ENCODE measurements at regions not wholly inside any gene's neighbourhood (a gene's known extent, or its start where the extent isn't known, plus 50 kb on each side); places are given as distances from the start of the nearest gene placed in this dataset.

DNA sequence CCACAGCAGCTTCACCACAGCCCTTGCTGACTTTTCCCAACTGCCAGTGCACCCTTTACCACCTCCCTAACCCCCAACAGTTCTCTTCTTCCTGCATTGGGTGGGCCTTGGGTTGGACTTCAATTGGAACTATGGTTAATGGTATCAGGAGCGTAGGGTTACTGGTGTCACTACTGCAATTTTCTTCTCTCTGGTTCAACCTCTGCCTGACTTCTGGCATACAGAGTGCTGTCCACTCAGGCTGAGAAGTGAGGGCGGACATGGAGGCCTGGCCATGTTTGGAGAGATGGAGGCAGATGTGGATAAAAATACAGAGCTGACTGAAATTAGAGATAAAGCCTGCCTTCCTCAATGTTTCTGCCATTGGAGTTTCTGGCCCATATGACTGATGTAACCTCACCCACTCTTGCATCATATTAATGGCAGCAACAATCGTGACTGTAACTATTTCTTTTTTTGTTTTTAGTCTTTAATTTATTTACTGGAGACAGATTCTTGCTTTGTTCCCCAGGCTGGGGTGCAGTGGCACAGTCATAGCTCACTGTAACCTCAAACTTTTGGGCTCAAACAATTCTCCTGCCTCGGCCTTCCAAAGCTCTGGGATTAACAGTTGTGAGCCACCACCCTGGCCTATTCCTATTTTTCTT lies 87.8 kb downstream of the NAV1 start:
- no peak overlapping the region for H3K4me3 ChIP-seq
- peaks cover 23 to 31% of the 10 kb centered on the region in 2 donors for H3K4me1 ChIP-seq
- no peak for ATAC-seq
- H3K9me3 ChIP-seq: no peaks in the 10 kb centered on the region
- DNase-seq: no peak
- no peaks in the 10 kb centered on the region for H3K27me3 ChIP-seq
- TF ChIP-seq, protein P1, sequence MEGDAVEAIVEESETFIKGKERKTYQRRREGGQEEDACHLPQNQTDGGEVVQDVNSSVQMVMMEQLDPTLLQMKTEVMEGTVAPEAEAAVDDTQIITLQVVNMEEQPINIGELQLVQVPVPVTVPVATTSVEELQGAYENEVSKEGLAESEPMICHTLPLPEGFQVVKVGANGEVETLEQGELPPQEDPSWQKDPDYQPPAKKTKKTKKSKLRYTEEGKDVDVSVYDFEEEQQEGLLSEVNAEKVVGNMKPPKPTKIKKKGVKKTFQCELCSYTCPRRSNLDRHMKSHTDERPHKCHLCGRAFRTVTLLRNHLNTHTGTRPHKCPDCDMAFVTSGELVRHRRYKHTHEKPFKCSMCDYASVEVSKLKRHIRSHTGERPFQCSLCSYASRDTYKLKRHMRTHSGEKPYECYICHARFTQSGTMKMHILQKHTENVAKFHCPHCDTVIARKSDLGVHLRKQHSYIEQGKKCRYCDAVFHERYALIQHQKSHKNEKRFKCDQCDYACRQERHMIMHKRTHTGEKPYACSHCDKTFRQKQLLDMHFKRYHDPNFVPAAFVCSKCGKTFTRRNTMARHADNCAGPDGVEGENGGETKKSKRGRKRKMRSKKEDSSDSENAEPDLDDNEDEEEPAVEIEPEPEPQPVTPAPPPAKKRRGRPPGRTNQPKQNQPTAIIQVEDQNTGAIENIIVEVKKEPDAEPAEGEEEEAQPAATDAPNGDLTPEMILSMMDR (IDR thresholded peaks at IDR 0.05 in 4 of 5, conservative IDR thresholded peaks at IDR 0.05 in 1 of 5): no peak
- TF ChIP-seq POLR2A (IDR thresholded peaks at IDR 0.05): no peak
- no peak overlapping the region for H3K27ac ChIP-seq
- in situ Hi-C loops (cut with MboI; ENCODE audit: low sequenced_read_pairs in 4 of 4): no loop called here
- intact Hi-C loops (cut with DNase I; ENCODE audit: low total_unique reads): no loop called here
- H3K36me3 ChIP-seq: no peaks in the 10 kb centered on the region

DNA sequence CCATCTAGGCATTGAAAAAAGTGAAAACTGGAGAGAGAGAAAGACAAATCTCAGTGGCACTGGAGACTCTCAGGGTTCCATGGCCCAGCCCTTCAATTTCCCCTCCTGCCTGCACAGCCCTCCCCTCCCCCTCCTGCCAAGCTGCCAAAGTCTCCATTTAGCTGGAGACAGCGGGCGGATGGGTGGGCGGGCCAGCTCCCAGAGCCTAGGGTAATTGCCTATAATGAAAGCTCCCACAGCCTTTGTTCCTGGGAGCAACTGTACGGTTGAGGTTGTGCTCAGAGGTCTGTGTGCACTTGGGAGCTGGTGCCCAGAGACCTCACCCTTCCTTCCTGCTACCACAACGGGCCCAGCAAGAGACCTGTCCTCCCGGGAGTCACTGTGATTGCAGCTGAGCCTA lies 89.6 kb downstream of the NAV1 start:
- Histone ChIP-seq H3K9me3 (no peaks in the 10 kb centered on the region), H3K4me3 (no peak overlapping the region), H3K36me3 (no peaks in the 10 kb centered on the region), H3K4me1 (peaks cover 34 to 40% of the 10 kb centered on the region in 2 donors), H3K27me3 (no peaks in the 10 kb centered on the region), H3K27ac (no peak overlapping the region)
- in situ Hi-C loops (cut with MboI; ENCODE audit: low sequenced_read_pairs in 4 of 4): no loop called here
- TF ChIP-seq POLR2A (IDR thresholded peaks at IDR 0.05): no peak
- TF ChIP-seq, protein P1 (IDR thresholded peaks at IDR 0.05 in 4 of 5, conservative IDR thresholded peaks at IDR 0.05 in 1 of 5): no peak
- intact Hi-C loops (cut with DNase I; ENCODE audit: low total_unique reads): no loop called here
- DNase-seq (no peak), ATAC-seq (no peak)

DNA sequence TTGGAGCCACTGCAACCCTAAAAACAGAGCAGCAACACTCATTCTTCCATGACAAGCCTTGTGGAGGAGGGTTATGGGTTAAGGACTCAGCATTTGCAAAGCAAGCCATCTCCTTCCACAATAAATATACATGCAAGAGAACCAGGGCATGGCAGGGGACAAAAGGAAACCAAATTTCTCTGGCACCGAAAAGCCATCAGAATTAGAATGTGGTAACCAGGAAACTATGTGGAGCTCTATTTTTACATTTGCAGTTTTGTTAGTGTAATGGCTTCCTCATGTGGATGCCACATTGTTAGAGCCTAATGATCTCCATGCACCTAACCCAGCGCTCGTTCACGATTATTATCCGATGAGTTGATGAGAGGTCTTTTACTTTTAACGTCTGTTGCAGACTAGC lies 91.7 kb downstream of the NAV1 start:
- no peaks in the 10 kb centered on the region for H3K36me3 ChIP-seq
- no peak overlapping the region for H3K4me3 ChIP-seq
- H3K27ac ChIP-seq: no peak overlapping the region
- no peaks in the 10 kb centered on the region for H3K27me3 ChIP-seq
- intact Hi-C loops (cut with DNase I; ENCODE audit: low total_unique reads): no loop called here
- in situ Hi-C loops (cut with MboI; ENCODE audit: low sequenced_read_pairs in 4 of 4): no loop called here
- TF ChIP-seq POLR2A (IDR thresholded peaks at IDR 0.05): no peak
- TF ChIP-seq, protein P1 (IDR thresholded peaks at IDR 0.05 in 4 of 5, conservative IDR thresholded peaks at IDR 0.05 in 1 of 5): no peak
- H3K4me1 ChIP-seq: peaks cover 37 to 48% of the 10 kb centered on the region in 2 donors
- H3K9me3 ChIP-seq: no peaks in the 10 kb centered on the region
- ATAC-seq (no peak), DNase-seq (no peak)

DNA sequence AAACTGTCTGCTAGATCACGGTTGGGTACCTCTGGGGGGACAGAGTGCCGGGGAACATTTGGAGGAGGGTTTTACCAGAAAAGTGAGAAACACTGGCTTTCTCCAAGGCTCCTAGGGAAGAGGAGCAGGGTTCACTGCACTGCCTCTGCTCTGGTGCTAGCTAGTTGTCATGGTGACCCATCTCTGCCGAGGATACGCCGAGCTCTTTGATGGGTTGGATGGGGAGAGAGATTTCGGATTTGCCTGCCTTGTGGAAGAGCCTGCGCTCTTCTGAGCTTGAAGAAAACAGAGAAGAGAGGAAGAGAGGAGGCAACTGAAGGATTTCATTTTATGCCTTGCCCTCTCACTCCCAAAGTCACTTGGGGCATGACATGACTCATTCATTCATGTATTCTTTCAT lies 92.1 kb downstream of the NAV1 start:
- peaks cover 37 to 48% of the 10 kb centered on the region in 2 donors for H3K4me1 ChIP-seq
- intact Hi-C loops (cut with DNase I; ENCODE audit: low total_unique reads): no loop called here
- DNase-seq (no peak), ATAC-seq (no peak)
- in situ Hi-C loops (cut with MboI; ENCODE audit: low sequenced_read_pairs in 4 of 4): no loop called here
- H3K4me3 ChIP-seq: no peak overlapping the region
- TF ChIP-seq, protein P1 (IDR thresholded peaks at IDR 0.05 in 4 of 5, conservative IDR thresholded peaks at IDR 0.05 in 1 of 5): no peak
- H3K36me3 ChIP-seq: no peaks in the 10 kb centered on the region
- no peak overlapping the region for H3K27ac ChIP-seq
- no peaks in the 10 kb centered on the region for H3K9me3 ChIP-seq
- no peaks in the 10 kb centered on the region for H3K27me3 ChIP-seq
